GM23248 (cell line): ENCODE measurements at regions not wholly inside any gene's neighbourhood (a gene's known extent, or its start where the extent isn't known, plus 50 kb on each side); places are given as distances from the start of the nearest gene placed in this dataset.
"Not testable (repeated sequence)": the region's sequence is repeated elsewhere in the genome, so short reads cannot be mapped to it uniquely, and the experiment has no call there.

Experiments
- EZH2 ChIP-seq: fragments of 200-600 bp; sonication (generic); IDR thresholded peaks from 2 replicates; pipeline ENCODE4 v1.6.1; 2018; ENCODE audit warnings: antibody characterized with exemption, mild to moderate bottlenecking; ENCODE audit not compliant: insufficient read depth, poor library complexity, severe bottlenecking
- EZH2phosphoT487 ChIP-seq: fragments of 200-600 bp; sonication (generic); IDR thresholded peaks from 2 replicates; pipeline ENCODE4 v1.6.1; 2018; ENCODE audit warnings: antibody characterized with exemption, moderate library complexity, mild to moderate bottlenecking, low read depth; ENCODE audit not compliant: insufficient read depth

DNA sequence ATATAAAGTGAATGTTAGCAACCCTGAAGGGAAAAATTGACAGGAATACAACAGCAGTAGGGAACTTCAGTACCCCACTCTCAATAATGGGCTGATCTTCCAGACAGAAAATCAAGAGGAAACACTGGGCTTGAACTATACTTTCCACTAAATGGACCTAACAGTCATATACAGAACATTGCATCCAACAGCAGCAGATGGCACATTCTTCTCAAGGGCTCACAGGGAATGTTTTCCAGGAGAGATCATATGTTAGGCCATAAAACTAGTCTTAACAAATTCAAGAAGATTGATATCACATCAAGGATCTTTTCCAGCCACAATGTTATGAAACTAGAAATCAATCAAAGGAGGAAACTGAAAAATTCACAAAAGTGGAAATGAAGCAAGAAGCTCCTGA lies 252.1 kb downstream of the GADD45G start:
- TF ChIP-seq EZH2, EZH2phosphoT487: not testable (repeated sequence)
